NCI-H2171 (cell line): ENCODE measurements at regions not wholly inside any gene's neighbourhood (a gene's known extent, or its start where the extent isn't known, plus 50 kb on each side); places are given as distances from the start of the nearest gene placed in this dataset.

Experiments
- DNase-seq: peaks from one replicate; lab custom pipeline; 2025; lab: John Stamatoyannopoulos, UW

DNA sequence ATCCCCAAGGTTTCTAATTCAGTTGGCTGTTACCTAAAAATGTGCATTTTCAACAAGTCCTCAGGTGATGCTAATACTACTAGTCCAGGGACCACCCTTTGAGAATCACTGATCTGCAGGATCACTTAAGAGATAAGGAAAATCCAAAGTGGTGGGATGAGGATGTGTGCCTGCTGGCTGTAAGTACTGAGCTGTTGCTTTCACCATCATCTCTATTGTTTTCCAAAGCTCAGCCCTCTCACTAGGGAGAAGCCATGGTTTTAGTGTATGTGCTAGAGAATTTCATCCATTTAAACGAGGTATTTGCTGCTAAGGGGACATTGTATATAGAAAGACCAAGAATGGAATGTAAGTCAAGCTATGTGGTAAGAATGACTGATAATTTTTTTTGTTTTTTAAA lies 202.3 kb downstream of the KIF21A start:
- no peak for DNase-seq

DNA sequence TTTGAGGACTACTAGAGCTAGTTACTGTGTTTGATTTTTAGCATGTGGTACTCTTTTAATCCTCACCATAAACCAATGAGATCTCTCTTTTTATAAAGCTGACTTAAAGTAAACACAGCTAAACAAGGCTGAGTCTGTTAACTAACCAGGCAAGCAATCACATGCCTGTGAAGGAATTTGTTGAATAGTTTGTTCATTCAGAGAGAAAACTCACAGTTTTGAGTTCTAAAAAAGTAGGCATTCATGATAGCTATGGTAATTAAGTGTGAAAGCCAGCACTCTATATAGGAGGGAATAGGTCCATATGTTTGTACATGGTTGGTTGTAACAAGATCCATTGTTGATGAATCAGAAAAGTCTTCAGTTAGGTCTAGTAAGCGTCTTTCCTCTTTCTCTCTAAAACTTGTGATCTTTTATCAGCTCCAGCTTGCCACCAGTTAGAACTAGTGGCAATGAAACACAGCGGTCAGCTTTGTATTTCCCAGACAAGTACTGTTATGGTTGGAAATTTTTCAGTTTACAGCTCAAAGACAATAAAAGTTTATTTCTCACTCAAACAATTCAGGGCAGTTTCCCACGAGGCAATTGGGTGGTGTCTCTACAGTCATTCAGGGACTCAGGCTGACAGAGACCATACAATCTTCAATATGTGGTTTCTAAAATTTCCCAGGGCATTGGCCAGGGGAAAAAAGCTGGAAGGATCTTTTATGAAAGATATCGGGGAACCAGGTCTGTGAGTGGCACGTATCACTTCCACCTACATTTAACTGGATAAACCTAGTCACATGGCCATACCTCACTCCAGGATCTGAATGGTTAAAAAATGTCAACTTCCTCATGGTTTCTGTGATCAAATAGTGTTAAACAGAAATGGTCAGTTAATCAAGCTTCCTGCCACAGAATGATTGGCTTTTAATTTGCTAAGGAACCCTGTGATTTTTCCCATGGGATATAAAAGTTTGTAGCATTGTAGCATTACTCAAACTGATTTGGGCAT lies 203.1 kb downstream of the KIF21A start:
- no peak for DNase-seq

DNA sequence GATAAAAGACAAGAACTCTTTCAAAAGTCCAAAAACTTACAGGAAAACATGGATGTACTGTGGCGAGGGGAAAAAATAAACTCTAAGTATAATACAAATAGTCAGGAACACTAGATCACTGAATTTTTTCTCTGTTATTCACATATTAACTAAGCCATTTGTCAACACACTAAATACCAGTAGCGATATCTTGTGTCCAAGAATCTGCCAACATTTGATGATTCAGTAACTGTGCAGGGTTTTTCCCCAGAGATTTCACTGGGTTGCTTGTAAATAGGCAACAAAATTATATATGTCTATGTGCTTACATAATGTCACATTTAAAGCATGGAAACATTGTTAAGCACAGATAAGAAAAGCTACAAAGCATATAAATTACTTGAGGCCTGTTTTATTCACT lies 205.9 kb downstream of the KIF21A start:
- no peak for DNase-seq

DNA sequence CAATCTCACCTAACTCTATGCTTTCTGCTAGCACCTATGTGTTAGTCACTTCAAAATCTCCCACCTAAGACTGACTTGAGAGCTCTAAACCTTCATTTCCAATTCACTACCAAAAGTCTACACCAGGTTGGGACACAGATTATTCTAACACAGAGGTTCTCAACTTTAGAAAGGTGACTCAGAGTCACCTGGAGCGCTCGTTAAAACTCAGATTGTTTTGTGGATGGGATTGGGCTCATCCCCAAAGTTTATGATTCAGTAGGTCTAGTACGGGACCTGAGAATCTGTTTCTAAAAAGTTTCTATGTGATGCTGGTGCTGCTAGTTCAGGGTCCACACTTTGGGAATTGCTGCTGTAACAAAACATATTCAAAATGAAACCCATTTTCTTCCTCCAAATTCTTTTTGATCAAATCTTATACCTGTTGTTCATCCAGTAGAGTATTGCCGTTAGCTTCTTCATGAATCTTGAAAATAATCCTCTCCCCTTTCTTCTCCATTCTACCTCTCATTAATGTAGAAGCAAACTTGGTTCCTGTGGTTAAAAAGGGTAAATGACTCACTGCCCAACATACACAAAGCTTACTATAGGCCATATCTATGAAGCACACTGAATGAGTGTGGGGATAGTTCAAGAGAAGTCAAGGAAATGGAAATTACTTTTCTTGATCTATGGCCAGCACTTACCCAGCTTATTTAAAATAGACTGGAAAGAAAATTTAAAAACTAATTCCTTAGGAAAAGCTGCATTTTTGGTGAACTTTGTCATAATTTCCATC lies 206.7 kb downstream of the KIF21A start:
- no peak for DNase-seq

DNA sequence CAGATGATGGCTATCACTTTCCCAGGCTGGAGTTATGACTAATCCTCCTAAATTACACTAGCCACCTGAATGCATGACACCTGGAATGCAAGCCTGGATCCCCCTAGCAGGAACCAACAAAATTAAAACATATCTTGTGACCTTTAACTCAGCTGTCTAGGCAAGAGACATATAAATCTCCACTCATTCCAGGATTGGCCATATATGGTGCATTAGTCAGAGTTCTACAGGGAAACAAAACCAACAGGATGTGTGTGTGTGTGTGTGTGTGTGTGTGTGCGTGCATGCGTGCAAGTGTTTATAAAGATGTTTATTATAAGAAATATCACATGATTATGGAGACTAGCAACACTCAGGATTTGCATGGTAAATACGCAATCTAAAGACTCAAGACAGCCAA lies 212.8 kb downstream of the KIF21A start:
- no peak for DNase-seq

DNA sequence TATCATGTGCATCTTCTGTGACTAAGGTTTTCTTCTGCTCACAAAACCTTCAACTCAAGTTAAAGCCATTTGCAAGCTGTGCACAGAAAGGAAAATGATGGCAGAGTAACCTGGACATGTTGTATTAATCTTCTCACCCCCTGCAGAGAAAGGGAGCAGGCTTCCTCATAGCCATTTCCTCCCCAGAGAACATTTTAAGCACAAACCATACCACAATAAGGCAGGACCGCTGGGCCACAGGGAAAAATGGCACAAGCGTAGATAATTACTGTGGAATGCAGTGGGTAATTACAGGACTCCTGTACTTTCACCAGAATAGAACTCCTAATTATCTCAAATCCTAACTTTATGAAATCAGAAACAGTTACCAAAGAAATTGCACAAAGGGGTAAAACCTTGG lies 215.7 kb downstream of the KIF21A start:
- DNase-seq: no peak

DNA sequence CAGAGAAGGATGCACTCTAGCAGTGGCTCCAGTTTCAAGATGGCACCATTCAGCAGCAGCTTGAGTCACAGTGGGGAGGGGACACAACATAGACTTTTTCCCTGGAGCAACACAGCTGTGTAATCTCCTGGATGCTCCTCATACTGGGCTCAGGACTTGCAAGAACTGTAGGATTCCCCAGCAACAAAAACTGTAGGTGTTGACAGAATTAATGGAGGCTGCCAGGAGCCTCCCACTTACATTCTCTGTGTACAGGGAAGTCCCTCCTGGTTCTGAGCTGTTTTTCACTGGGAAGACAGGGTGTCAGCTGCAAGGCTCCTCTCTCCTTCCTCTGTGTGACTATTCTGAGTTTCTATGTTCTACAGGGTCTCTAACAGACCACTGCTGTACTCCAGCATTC lies 217.9 kb downstream of the KIF21A start:
- DNase-seq: no peak

DNA sequence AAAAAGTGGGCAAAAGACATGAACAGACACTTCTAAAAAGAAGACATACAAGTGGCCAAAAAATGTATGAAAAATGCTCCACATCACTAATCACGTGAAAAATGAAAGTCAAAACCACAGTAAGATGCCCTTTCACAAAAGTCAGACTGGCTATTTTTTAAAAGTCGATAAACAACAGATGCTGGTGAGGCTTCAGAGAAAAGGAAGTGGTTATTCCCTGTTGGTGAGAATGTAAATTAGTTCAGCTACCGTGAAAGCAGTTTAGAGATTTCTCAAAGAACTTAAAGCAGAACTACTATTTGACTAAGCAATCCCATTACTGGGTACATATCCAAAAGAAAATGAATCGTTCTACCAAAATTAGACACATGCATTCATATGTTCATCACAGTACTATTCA lies 237.0 kb downstream of the KIF21A start:
- no peak for DNase-seq

DNA sequence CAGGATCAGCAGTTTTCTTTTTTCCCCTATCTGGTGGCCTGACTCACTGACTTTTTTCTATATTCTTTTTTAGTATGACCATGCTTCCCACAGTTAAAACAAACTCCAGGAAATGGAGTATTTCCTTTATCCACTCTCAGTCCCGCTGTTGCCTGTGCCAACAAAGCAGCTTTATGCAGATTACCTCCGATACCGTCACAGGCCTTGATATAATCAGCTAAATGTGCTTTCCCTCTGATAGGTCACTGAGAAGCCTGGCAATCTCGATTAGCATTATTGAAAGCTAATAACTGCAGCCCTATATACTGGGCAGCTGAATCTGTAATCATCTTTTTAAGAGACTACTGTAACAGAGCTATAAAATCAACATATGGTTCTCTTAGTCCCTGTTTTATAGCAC lies 243.6 kb downstream of the KIF21A start:
- no peak for DNase-seq

DNA sequence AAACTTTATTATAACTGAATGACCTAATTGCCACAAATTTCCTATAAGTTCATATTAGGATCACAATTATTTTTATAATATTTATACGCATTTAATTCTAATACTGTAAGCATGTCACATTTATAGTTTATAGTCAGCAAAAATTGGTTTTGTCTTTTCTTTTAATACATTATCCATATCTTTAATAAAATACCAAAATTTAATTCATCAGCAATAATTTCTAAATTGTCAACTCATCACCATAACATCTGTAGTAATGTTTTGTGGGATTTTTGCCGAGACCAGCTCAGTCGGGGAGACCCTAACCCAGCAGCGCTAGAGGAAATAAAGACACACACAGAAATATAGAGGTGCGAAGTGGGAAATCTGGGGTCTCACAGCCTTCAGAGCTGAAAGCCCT lies 254.2 kb downstream of the KIF21A start:
- DNase-seq: no peak

DNA sequence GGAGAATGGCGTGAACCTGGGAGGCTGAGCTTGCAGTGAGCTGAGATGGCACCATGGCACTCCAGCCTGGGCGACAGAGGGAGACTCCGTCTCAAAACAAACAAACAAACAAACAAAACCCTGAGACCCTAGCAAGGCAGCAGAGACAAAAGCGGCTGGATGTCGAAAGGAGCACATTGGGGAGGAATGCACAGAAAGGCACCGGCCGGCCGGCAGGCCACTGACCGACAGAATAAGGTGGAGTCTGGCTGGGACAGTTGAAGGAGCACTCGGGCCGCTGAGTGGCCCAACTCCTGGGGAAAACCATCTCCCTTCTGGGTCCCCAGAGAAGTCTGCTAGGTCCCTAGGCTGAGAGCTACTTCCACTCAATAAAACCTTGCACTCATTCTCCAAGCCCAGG lies 256.2 kb downstream of the KIF21A start:
- DNase-seq: no peak

DNA sequence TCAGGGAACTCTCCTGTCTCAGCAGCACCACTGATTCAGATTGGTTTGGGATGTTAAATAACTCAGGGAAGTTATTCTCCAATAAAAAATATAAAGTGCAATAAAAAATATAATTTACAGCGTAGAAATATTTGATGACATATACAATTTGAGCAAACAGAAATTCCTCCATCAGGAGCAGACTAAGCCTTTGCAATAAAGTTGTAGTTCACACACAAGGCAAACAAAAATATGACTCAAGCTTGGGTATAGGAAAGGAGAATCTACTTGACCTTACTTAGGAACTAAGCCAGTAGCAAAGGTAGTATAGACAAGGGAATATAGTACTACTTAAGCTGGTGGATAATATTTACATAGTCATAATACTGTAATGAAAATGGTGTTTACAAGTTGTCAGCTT lies 264.1 kb downstream of the KIF21A start:
- DNase-seq: no peak

DNA sequence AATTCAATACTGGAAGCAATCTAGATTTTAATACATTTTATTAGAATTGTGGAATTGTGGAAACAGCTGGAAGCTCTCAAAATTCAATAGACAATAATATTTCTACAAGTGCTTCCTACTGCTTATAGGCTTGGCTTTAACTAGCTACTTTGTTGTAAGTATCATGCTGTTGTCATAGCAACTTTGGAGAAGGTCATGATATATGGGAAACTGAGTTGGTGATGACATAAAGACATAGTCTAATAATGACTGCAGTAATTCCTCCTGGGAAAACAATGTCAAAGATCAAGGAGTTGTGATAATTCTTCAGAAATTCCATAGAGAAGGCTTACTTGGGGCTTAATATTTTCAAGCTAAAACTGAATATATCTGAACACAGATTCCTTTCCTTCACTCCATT lies 266.6 kb downstream of the KIF21A start:
- no peak for DNase-seq

DNA sequence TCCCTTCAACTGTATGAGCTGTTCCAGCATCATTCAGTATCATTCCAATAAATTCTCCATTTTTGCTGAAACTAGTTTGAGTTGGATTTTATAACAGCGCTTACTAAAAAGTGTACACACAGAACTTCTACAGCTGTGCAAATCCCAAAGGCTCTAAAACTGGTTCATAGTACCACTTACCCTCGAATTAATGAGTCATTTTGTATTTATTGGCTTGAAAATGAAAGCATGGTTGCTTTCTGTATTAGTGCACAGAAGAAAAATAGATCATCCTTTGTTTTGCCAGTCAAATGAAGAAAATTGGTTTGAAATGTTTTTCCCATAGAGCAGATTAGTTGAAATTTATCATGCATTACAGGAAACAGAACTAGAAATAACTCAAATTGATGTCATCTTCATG lies 268.3 kb upstream of the CPNE8 start:
- DNase-seq: no peak

DNA sequence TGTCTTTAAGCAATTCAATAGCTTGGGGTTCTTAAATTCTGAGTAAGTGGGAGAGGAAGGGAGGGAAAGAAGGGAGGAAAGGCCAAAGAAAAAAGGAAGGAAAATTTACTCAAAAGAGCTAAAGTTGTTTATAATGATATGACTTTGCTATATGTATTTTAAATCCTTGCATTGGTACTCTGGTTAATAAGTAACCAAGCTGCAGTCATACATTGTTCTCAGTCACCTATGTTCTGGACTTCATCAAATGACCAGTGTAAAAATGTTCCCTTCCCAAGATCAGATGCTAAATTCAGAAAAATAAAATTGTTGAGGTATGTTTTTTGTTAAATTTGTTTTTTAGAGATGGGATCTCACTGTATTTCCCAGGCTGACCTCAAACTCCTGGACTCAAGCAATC lies 259.9 kb upstream of the CPNE8 start:
- no peak for DNase-seq

DNA sequence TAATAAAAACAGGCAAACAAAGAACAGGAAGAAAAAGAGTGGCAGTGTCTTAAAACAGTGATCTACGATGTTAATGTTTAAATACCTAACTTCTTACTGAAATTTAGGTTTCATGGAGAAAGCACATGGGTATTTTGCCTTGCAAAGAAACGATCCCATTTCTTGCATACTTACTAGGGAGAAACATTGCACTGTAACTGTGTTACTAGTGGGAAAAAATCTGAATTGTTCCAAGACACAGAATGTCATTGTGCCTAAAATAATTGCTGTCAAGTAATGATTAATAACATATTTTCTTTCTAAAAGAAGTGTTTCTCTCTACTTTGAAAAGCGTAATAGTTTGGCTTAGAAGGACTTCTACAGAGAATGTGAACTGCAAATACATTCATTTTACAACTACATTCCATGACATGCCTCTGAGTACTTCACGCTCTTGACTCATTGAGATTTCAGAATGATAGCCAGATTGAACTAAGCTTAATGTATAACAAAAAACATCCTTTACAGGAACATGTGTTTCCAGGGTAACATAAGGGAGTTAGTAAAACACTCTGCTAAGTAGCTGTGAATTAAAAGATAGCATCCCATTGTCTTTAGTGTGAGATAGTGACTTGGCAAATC lies 256.2 kb upstream of the CPNE8 start:
- no peak for DNase-seq

DNA sequence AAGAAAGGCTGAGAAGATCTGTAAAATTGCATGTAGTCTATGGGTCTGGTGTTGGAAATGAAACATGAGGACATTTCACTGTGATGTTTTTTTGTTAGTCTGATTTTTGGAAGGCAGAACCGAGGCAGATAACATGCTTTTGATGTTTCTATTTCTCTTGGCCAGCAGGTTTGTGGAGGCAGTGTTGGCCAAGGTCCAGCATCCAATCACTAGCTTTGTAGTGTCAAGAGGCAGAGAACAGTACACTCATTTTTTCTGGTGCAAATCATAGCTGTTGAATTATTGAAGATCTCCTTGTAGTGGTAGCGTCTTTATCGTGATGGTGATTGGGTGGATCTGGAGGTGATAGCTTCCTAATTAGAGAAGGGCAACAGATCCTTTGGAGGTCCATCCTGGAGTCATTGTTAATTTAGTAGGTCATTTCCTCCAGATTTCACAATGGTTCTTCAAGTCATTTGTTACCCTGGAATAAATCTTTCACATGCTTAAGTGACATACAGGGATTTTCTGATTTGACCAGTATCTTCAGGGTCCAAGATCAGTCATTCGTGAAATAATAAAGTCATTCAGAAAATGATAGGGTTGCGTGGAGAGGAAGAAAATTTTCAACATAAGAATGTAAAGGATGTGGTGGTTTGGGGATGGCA lies 252.4 kb upstream of the CPNE8 start:
- no peak for DNase-seq

DNA sequence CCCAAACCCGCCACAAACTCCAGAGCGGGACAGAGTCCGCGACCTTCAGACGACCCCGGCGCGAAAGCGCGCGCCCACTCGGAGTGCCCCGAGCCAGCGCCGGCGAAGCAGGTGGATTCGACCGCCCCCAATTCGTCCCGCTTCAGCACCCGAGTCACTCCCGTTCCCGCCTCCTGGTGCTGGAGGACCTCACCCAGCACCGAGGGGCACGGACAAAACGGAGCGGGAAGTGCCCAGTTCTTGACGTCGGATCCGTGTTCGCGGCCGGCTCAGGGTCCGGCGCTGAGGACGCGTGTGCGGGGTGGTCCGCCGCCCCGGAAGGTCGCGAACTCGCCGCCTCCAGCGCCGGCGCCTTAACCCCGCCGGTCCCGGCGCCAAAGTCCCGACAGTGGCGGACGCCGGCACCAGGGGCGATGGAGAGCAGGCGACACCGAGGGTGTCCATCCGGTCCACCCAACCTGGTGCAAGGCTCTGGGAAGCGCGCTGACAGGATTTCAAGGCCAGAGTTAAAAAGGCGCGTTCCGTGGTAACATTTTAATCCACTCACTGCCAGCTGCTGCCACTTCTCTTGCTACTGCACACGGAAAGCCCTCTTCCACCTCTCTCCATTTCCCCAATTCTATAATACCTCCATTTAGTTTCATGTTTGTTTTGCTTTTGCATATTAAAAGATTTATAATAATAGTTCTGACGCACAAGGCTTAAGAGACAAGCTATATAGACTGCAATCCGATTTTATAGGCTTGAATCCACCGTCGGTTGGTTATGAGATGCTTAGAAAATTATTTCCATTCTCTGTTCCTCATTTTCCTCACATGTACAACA lies 240.0 kb upstream of the CPNE8 start:
- no peak for DNase-seq

DNA sequence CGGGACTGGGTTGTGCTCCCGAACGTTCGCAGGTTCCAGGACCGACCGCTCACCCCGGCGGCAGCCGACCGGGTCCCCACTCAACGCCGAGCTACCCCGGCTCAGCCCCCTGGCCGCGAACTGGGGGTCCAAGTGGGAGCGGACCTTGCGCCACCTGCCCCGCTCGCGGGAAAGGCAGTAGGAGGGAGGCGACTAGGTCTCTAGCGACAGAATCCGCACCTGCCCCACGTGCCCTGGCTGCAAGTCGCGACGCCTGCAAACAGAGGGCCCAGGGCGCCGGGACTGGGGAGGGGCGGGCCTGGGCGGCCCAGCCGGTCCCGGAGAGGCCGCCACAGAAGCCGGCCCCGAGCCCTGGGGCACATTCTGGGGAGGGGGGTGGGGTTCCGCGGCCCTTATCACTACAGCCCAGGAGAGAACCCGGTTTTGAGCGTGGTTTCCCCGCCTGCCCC lies 239.2 kb upstream of the CPNE8 start:
- no peak for DNase-seq

DNA sequence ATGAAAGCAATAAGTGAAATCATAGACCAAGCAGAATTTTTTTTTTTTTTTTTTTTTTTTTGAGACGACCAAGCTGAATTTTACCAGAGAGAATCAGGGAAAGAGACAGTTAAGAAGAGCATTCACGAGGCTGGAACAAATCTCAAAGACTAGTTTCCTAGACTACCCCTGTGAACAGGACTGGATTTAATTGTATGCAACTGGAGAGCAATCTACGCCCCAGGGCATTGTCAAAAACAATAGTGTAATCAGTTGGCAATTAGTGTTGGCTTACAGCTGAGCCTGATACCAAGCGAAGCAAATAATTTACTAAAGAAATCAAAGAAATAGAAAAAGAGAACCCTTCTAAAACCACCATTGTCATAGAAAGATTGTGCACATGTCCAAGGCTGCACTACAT lies 232.9 kb upstream of the CPNE8 start:
- DNase-seq: no peak

DNA sequence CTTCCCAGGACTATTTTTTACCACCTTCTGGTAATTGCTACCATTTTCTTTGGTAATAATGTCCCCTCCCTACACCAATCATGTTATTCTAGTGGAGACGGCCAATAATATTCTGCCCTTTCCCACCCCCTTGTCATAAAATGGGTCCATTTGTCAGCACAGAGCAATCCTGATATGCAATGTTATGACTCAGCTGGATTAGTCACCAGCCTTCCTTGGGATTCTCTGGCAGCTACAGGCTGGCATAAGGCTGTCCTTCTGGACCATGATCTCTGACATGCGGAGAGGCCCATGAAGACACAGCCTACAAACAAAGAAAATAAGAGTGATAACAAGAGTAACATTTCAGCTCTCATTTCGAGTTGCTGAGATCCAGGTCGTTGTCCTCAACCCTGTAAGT lies 222.0 kb upstream of the CPNE8 start:
- DNase-seq: no peak
